ENCODE measurements at regions not wholly inside any gene's neighbourhood (a gene's known extent, or its start where the extent isn't known, plus 50 kb on each side); places are given as distances from the start of the nearest gene placed in this dataset.

GRCh38 chrX:115978068-115978467 is 192.5 kb upstream of the AGTR2 start:
- DNase-seq (ENCODE audit: low spot score) (no peak), ATAC-seq (no peak), FAIRE-seq (no peak)
- 0% methylated on average over 2 of the region's 2 CpGs for WGBS (ENCODE audit: low lambda C conversion rate)
- H2AFZ ChIP-seq (ENCODE audit: low read length): no peak overlapping the region
- H3K9me3 ChIP-seq (ENCODE audit: low read length): no peaks in the 10 kb centered on the region
- H3K79me2 ChIP-seq (ENCODE audit: insufficient read depth, low read length): no peaks in the 10 kb centered on the region
- no peak overlapping the region for H3K4me3 ChIP-seq (replicated peaks in 1 of 3; ENCODE audit: insufficient read depth in 1 of 3, low read depth in 2 of 3, low read length in 3 of 3)
- in situ Hi-C loops (cut with HindIII; ENCODE audit: extremely low pct_ligation_motif_present, low pct_unique_long_range_greater_than_20kb) (no loop called here), intact Hi-C loops (cut with micrococcal nuclease; ENCODE audit: unreplicated experiment) (no loop called here)
- ChIA-PET POLR2A (no interaction called here), CTCF (ENCODE audit: low intra/inter-chr PET ratio, low total read pairs) (no interaction called here)
- H3K27ac ChIP-seq (ENCODE audit: extremely low read length, insufficient read depth, low read length): no peak overlapping the region
- no peaks in the 10 kb centered on the region for H3K36me3 ChIP-seq (replicated peaks in 1 of 2; ENCODE audit: control insufficient read depth in 1 of 2, insufficient read depth in 2 of 2, low read length in 2 of 2)
- H3K9ac ChIP-seq (ENCODE audit: insufficient read depth, low read depth, low read length): no peak overlapping the region
- H3K4me2 ChIP-seq (ENCODE audit: low read depth, low read length): no peak overlapping the region
- no peaks in the 10 kb centered on the region for H3K27me3 ChIP-seq (ENCODE audit: control insufficient read depth in 1 of 2, insufficient read depth in 2 of 2, low read length in 2 of 2)
- TF ChIP-seq HDAC1 (CRISPR knock-in tag; IDR thresholded peaks at IDR 0.05) (no peak), NFE2L1 (CRISPR knock-in tag; IDR thresholded peaks at IDR 0.05; ENCODE audit: borderline replicate concordance) (no peak), SOX5 (CRISPR knock-in tag; IDR thresholded peaks at IDR 0.05; ENCODE audit: borderline replicate concordance) (no peak), TBX2 (CRISPR knock-in tag; IDR thresholded peaks at IDR 0.05; ENCODE audit: borderline replicate concordance) (no peak), BCL3 (CRISPR knock-in tag; IDR thresholded peaks at IDR 0.05) (no peak), ZSCAN22 (CRISPR knock-in tag; IDR thresholded peaks at IDR 0.05) (no peak), PLSCR1 (CRISPR knock-in tag; IDR thresholded peaks at IDR 0.05; ENCODE audit: borderline replicate concordance) (no peak), HDAC2 (CRISPR knock-in tag; IDR thresholded peaks at IDR 0.05) (no peak)
- no TSS peak for BruUV-seq (replicated peaks)
- H3K4me1 ChIP-seq (ENCODE audit: insufficient read depth, low read length): no peaks in the 10 kb centered on the region
- no peaks in the 10 kb centered on the region for H4K20me1 ChIP-seq (ENCODE audit: insufficient read depth, low read length)
